ENCODE measurements at regions not wholly inside any gene's neighbourhood (a gene's known extent, or its start where the extent isn't known, plus 50 kb on each side); places are given as distances from the start of the nearest gene placed in this dataset.

GRCh38 chr10:4213441-4213840 is 428.4 kb upstream of the KLF6 start:
- DNase-seq, result no peak

DNA sequence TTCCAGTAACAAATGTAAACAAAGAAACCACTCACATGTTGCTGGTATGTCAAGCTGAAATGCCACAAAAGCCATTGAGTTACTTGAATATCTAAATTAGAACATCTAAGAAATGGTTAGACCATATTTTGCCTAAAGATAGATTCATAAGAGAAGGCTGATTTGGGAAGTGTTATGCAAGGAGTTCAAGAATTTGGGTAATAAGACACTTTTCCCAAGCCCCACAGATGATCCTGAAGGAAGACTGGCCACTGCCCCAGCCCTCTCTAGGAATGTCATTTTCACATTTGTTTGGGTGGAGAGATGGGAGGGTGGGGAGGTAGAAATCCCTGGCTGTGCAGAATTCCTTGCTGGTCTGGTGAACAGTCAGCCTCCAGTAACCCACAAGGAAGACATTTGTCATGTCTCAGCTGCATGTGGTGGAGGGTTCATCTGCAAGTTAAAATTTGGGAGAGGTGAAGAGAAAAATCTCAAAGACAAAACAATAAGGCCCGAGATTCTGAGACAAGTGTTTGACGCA is 427.2 kb upstream of the KLF6 start:
- no peak for DNase-seq

GRCh38 chr10:4208499-4208898 is 423.5 kb upstream of the KLF6 start:
- DNase-seq, result no peak

- DNase-seq, result no peak
These were observed 420.1 kb upstream of the KLF6 start for GRCh38 chr10:4205113-4205512.

DNA sequence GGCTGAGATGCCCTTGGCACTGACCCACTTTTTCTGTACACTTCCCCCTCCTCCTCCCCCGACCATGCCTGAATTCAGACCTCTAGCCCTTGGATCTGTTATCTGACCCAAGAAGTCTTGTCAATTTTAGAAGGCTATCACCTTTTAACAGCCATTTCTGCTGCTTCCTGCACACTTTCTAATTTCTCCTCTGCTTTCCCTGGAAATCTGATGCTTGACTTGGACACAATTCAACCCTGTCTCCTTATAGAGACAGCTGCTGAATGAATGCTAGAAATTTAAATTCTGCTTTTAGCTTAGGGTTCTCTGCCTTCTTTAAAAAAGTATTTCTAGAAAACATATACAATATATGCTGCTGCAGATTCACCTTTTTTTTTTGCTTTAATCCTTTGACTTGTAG is 417.9 kb upstream of the KLF6 start:
- DNase-seq, result no peak

DNA sequence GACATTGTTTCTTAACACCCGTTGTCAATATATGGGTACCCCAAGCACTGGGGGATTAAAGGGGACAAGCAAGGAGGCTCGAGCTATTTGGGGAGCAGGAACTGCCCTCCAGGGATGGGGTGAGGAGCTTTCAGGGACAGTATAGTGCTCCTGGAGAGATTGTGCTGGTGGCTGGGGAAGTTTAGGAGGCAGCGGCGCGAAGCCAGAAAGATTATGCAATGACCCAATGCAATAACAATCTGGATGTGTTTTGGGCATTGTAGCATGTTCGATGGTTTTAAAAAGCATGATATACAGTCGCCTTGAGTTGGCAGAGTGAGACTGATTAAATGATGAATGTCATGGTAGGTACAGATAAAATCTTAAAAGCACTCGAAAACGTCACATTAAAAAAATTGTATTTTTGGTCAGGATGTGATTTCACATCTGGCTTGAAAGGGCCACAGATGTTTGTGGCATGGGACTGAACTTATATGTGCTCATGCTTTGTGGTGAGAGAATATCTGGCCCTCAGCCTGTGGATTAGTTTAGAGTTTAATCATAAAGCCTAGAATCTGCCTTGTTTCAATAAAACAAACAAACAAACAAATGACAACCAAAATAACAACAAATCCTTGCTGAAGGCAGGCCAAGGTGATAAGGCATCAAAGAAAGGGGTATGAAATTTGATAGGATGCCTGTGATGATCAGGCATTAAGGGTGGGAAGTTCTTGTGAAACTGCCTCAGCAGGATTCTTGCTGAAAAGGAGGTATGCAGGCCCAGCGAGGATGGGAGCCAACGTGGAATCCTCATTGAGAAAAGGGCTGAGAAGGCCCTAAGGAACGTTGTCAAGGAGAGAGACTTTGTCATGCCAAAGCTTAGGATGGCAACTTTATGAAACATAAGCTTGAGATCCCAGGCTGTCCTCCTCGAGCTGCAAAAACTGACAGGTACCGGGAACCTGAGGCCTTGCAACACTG is 417.1 kb upstream of the KLF6 start:
- DNase-seq, result no peak

GRCh38 chr10:4199196-4199595 is 414.2 kb upstream of the KLF6 start:
- DNase-seq, result no peak

- DNase-seq, result no peak
These were observed 413.2 kb upstream of the KLF6 start for GRCh38 chr10:4198216-4198615.

DNA sequence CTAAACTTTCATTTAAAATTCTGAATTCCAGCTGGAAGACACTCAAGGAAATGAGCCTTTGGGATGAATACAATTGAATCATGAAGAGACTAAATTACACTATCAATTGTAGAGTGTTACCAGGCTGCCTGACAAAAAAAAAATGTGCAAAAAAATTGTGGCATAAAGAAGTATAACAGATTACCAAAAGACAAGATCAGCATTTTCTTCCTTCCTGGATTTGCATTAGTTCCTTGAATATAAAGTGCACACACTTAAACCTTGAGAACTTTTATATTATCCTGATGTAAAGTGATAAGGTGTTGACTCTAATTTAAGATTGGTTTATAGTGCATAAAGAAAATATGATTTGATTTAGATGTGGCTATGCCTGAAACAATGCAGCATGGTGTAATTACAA is 412.7 kb upstream of the KLF6 start:
- DNase-seq, result no peak

GRCh38 chr10:4196771-4197390 is 411.9 kb upstream of the KLF6 start:
- DNase-seq, result no peak

- DNase-seq, result no peak
These were observed 411.2 kb upstream of the KLF6 start for GRCh38 chr10:4196183-4196582.

- no peak for DNase-seq
These were observed 410.2 kb upstream of the KLF6 start for GRCh38 chr10:4195213-4195612.

DNA sequence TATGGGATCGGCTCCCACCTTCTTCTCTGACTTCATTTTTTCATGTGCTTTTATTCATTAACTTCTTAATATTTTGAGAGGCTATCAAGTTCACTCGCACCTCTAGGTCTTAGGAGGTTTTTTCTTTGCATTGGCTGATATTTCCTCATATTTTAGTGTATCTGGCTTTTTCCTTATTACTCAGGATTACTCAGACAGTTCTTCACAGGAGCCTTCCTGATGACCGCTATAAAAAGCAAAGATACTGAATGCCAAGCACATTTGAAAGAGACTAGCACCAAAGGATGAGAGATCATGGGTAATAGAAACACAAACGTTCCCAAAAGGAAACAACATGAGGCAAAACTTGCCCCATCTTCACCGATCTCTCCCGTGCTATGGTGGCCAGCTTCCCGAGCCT is 409.2 kb upstream of the KLF6 start:
- DNase-seq, result no peak

GRCh38 chr10:4191894-4192293 is 406.9 kb upstream of the KLF6 start:
- DNase-seq, result no peak

DNA sequence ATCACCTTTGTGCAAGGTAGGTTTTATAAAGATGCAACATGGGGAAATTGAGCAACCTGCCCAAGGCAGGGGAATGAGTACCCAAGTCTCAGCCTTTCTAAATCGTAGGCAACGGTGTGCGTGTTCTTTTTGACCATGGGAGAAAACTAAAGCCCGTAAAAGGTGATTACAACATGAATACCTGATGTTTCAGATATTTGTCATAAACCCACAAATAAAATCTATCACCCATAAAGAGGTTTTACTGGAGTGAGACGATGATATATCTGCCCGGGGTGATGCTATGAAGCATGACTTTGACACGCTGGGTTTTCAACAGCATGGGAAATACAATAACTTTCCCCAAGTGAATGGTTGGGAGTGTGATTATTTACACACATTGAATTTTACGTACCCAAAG is 406.3 kb upstream of the KLF6 start:
- DNase-seq, result no peak

DNA sequence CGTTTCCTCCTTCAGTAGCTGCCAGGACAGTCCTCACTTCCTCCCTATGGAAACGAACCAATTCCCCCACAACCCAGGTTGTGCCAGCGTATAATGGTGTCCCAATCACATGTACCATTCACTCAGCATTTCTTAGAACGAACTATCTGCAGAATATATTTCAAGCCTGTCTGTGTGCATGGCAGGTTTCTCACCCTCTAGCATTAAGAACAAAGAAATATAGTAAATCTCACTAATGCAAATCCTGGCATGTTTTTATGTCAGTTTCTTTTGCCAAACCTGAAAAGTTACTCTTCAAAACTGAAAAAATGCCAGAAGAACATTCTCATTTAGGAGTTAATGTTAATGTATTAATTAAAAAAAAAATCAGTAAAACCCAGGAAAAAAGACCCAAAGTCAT is 405.9 kb upstream of the KLF6 start:
- DNase-seq, result no peak

DNA sequence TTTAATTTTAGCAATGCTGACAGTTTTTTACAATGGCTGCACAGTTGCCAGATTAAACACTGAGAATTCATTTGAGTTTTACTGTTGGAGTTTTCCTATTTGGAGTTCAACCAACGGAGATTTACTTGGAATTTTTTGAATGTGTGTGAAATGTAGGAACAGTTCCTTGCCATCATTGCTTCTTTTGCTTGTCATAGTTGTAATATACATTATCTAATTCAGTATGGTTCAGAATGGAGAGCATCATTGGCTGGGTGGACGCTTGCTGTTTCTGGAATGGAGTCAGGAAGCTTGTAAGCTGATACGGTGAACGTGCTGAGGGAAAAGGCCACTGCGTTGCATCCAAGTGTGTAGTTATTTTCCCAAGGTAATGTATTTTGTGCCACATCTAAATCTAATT is 404.3 kb upstream of the KLF6 start:
- DNase-seq, result no peak

DNA sequence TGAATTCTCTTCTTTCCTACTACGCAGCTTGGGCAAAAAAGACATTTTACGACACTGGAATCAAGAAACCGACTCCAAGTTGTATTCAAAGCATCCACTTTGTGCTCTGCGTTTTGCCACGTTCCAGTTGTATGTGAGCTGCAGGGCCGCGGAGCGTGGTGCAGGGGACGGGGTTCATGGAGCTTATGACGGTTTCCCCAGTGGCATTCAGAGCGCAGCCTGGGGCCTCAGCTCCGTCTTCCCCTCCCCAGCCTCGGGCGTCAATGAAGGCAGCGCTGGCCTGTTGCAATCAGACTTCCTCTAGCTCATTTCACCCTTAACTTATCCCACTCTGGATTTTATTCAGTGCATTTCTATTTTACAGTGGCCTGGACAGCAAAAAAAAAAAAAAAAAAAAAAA is 403.4 kb upstream of the KLF6 start:
- no peak for DNase-seq

GRCh38 chr10:4186849-4187540 is 402.0 kb upstream of the KLF6 start:
- no peak for DNase-seq

DNA sequence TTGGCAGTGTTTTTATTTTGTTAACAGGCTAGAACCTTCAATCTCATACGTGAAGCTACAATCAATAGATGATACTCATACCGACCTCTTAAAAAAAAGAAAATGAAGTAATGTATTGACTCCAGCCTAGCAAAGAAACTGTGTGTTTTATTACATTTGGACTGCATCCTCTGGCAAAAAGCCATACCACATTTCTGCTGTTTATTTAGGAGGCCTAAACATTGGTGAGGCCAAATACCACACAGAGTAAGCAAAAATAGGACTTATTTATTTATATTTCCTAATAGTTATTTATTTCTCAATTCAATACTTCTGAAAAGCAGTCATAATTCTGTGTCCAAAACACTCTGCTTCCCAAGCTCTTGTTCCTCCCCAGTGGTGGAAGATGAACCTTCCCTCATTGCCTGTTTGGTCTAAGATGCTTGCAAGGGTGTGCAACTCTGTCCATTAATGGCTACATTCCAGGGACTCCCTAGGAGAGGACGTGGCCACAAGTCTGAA is 398.8 kb upstream of the KLF6 start:
- no peak for DNase-seq

GRCh38 chr10:4181621-4182049 is 396.6 kb upstream of the KLF6 start:
- DNase-seq, result no peak

DNA sequence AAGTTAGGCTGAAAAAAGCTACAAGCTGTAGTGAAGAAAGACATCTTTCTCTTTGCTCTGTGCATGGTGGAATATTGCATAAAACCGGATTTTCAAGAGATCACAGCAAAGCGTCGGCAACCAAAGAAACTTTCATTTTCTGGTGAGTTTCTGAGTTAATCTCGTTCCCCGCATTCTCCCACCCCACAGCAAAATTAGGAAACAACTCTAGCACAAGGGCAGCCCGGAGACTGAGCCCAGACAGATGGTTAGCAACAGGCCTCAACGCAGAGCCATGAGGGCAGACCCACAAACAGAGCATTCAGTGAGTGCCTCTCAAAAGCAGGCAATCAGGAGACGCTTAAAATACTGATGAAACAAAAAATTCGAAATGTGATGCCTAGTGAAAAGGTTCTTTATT is 396.1 kb upstream of the KLF6 start:
- DNase-seq, result no peak

- no peak for DNase-seq
These were observed 392.8 kb upstream of the KLF6 start for GRCh38 chr10:4177791-4178190.
